C4-2B (cell line): ENCODE measurements at regions not wholly inside any gene's neighbourhood (a gene's known extent, or its start where the extent isn't known, plus 50 kb on each side); places are given as distances from the start of the nearest gene placed in this dataset.
"Not testable (repeated sequence)": the region's sequence is repeated elsewhere in the genome, so short reads cannot be mapped to it uniquely, and the experiment has no call there.

Experiments
- H3K27ac ChIP-seq: fragments of 450-650 bp; 2 replicates; pipeline ENCODE4 v1.5.1; 2017
- ZFX ChIP-seq: fragments of 450-650 bp; IDR thresholded peaks from 2 replicates; pipeline ENCODE4 v1.6.1; 2017
- TF ChIP-seq, protein P1 (sequence below): fragments of 450-650 bp; conservative IDR thresholded peaks from 2 replicates; pipeline ENCODE4 v1.5.1; 2017; ENCODE audit warnings: mild to moderate bottlenecking

DNA sequence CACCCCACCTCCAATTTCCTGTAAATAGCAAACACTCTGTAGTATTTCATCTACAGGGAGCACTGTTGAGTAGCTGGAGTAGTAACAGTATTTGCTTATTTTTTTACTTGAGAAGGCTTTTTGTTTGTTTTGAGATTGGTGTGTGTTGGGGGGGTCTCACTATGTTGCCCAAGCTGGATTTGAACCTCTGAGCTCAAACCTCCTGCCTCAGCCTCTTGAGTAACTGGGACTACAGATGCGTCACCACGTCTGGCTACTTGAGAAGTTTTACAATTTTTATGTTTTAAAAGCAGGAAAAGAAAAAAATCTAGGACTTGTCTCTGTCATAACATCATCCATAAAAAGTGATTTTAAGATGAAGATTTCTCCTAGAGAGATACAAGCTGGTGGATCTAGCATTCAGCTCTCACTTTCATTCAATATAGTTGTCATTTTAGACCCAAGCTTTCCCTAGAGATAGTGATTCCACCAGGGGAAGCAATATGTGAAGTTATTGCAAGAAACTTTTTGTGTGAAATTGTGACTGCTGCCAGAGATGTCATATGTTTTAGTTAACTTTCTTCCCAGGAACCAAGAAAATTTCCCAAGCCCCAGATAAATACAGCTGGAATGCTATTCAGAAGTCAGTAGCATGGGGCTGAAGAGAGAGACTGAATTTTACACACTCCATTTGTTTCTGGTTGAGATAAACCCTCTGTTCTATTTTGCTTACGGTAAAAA is 60.2 kb upstream of the MAP4K3 start:
- no peak overlapping the region for H3K27ac ChIP-seq
- TF ChIP-seq, protein P1, sequence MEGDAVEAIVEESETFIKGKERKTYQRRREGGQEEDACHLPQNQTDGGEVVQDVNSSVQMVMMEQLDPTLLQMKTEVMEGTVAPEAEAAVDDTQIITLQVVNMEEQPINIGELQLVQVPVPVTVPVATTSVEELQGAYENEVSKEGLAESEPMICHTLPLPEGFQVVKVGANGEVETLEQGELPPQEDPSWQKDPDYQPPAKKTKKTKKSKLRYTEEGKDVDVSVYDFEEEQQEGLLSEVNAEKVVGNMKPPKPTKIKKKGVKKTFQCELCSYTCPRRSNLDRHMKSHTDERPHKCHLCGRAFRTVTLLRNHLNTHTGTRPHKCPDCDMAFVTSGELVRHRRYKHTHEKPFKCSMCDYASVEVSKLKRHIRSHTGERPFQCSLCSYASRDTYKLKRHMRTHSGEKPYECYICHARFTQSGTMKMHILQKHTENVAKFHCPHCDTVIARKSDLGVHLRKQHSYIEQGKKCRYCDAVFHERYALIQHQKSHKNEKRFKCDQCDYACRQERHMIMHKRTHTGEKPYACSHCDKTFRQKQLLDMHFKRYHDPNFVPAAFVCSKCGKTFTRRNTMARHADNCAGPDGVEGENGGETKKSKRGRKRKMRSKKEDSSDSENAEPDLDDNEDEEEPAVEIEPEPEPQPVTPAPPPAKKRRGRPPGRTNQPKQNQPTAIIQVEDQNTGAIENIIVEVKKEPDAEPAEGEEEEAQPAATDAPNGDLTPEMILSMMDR = no peak
- no peak for TF ChIP-seq ZFX

GRCh38 chr2:39498176-39498575 is 61.1 kb upstream of the MAP4K3 start:
- not testable (repeated sequence) for H3K27ac ChIP-seq

GRCh38 chr2:39498786-39499185 is 61.7 kb upstream of the MAP4K3 start:
- TF ChIP-seq, protein P1 = no peak
- H3K27ac ChIP-seq = no peak overlapping the region

GRCh38 chr2:39499336-39499735 is 62.3 kb upstream of the MAP4K3 start:
- no peak for TF ChIP-seq ZFX
- no peak overlapping the region for H3K27ac ChIP-seq

- no peak overlapping the region for H3K27ac ChIP-seq
- TF ChIP-seq, protein P1 = no peak
- TF ChIP-seq ZFX = no peak
Observed at GRCh38 chr2:39501412-39501811, 64.3 kb upstream of the MAP4K3 start.

DNA sequence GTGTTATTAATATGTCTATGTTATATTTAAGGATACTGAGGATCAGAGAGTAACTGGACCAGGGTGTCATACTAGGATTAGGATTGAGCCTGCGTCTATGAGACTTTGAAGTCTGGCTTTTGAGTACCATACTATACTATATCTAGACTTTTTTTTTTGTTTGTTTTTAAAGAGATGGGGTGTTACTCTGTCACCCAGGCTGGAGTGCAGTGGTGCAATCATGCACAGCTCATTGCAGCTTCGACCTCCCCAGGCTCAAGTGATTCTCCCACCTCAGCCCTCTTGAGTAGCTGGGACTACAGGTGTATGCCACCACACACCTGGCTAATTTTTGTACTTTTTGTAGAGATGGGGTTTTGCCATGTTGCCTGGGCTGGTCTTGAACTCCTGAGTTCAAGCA is 66.2 kb upstream of the MAP4K3 start:
- TF ChIP-seq, protein P1 = no peak
- no peak for TF ChIP-seq ZFX
- H3K27ac ChIP-seq = no peak overlapping the region

- H3K27ac ChIP-seq = no peak overlapping the region
- no peak for TF ChIP-seq ZFX
- TF ChIP-seq, protein P1 = no peak
Observed at GRCh38 chr2:39504790-39505335, 67.8 kb upstream of the MAP4K3 start.

DNA sequence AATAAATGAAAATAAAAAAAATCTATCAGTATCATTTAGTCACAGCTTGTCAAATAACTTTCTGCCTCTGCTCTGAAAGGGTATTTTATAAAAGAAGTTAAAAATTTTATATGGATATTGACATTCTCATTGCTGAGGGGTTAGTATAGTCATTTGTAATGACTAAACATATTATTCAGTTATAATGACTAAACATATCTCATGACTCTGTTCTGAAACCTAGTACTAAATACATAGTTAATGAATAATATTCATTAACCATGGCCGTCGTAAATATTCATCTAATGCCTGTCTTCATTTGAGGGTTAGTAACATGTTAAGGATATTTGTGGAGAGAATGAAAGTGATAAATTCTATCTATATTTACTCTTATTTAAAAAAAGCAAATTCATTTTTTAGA is 69.1 kb upstream of the MAP4K3 start:
- no peak for TF ChIP-seq ZFX
- TF ChIP-seq, protein P1 = no peak
- no peak overlapping the region for H3K27ac ChIP-seq
